NCI-H2196 (cell line): ENCODE measurements at regions not wholly inside any gene's neighbourhood (a gene's known extent, or its start where the extent isn't known, plus 50 kb on each side); places are given as distances from the start of the nearest gene placed in this dataset.

Experiments
- DNase-seq: peaks from one replicate; lab custom pipeline; 2025; ENCODE audit not compliant: unreplicated experiment; lab: John Stamatoyannopoulos, UW

DNA sequence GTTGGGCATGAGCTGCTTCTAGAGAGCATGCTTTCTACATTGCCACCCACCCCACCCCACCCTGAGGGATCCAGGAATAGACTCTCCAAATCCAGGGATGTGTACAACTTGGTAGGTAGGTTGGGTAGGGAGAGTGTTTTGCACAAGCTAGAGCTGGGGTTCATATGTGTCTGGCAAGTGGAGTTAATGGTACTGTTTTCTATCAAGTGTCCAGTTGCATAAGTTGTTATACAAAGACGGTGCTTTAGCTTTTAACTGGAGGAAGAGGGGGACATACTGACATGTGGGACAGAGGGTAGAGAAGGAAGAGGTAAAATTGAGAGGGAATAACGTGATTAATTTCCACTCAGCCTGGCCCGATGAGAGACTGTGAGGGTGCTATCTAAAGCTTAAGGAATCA is 51.0 kb upstream of the TNC start:
- no peak for DNase-seq

DNA sequence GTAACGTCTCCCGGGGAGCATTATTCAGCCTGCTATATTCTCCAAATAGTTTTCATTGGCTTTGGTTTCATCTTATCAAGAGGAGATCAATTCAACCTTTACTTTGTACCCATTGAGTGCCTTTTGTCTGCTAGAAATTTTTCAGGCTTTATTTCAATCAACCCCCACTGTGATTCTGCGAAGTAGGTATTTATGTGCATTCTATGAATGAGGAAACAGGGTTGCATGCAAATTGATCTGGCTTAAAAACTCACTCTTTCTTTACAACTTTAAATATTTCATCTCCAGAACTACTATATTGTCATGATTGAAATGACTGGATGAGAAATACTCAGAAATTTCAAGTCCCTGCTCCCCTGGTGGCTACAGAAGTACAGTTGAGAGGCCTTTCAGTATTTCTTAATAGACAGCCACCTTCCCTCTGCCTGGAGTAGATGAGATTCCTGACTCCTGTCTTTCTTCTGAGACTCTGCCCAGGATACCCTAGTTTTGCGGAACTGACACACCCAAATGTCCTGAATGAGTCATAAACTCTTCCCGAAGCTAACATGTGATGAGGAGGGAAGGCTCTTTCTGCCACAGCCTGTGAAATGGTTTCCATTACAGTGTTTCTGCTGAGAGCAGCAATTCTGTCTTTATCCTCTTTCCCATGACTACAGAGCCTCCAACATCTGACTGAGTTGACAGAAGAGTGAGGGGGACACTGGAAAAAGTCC is 52.6 kb upstream of the TNC start:
- DNase-seq, result no peak

DNA sequence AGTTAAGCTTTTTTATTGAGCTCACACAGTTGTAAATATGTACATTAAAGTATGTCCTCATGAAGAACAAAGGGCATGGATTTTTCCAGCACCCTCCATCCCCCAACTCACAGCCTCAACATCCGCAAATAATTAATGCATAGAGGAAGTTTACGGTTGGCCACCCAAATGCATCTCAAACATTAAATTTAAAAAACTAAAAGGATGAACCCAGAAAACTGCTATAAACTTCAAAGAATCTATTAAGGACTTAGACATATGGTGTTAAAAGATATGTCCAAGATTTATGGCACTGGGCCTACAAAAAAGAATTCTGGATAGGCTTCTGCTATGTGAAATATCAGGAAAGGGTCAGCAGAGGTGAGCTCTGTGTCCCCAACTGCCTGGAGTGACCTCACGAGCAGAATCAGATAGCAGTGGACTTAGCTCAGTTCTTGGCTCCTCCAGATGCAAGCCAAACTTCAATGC is 54.0 kb upstream of the TNC start:
- DNase-seq, result no peak

DNA sequence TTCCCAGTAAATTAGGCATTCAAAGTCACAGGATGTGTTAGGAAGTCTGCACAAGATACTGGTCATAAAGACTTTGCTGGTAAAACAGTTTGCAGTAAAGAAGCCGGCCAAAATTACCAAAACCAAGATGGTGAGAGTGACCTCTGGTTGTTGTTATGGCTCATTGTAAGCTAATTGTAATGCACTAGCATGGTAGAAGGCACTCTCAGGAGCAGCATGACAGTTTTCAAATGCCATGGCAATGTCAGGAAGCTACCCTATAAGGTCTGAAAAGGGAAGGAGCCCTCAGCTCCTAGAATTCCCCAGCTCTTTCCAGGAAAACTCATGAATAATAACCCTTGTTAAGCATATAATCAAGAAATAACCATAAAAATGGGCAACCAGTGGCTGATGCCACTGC is 64.3 kb upstream of the TNC start:
- DNase-seq, result no peak

DNA sequence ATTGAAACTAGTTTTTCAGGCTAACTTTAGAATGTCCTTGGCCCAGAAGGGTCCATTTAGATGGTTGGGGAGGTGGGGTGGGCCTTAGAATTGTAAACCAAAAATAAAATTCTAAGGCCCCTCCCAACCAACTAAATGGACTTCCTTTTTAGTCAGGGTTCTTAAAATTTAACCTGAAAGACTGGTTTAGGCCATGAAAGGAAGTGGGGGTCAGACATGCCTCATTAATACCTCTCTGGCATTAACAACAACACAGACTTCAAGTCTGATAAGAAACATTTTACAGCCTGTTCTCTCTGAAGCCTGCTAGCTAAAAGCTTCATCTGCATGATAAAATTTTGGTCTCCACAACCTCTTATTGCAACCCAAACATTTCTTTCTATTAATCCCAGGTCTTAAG is 65.5 kb upstream of the TNC start:
- no peak for DNase-seq

DNA sequence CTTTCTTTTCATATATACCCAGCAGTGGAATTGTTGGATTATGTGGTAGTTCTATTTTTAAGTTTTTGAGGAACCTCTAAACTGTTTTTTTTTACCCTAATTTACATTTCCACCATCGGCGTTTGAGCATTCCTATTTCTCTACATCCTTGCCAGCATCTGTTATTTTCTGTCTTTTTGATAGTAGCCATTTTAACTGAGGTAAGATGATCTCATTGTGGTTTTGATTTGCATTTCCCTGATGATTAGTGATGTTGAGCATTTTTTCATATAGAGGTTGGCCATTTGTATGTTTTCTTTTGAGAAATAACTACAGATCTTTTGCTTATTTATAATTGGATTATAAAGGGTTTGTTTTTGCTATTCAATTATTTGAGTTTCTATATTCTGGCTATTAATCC is 71.7 kb upstream of the TNC start:
- DNase-seq, result no peak

DNA sequence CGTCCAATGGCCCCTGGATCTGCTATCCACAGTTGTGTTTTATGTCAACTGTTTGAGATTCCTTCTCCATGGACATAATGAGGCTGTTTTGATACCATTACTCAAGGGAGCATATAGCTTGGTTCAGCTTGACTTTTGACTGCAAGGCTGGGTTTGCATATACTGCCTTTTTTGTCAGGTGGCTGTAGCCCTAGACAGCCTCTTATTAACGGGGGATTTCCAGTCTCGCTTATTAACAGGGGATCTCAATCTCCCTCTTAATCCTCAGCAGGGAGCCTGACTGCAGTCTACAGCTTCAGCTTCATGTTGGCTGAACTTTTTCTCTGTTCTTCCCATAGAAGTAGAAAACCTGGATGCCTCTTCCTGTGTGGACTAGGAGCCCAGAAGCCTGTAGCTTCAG is 73.7 kb upstream of the TNC start:
- no peak for DNase-seq

DNA sequence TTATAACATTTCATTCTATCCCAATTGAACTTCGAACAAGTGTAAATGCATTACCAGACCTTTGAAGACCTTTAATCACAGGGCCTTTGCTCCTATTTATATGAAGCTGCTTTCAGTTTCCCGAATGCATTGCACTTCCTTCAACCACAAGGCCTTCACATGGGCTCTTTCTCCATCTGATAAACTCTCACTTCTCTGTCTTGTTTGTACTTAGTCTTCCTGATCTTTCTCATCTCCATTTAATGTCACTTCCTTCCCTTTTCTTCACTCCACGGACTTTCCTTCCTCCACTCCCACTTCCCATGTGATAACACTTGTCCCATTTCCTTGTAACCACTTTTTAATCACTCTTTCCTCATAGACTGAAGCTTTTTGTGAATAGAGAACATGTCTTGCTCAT is 74.3 kb upstream of the TNC start:
- DNase-seq, result no peak

DNA sequence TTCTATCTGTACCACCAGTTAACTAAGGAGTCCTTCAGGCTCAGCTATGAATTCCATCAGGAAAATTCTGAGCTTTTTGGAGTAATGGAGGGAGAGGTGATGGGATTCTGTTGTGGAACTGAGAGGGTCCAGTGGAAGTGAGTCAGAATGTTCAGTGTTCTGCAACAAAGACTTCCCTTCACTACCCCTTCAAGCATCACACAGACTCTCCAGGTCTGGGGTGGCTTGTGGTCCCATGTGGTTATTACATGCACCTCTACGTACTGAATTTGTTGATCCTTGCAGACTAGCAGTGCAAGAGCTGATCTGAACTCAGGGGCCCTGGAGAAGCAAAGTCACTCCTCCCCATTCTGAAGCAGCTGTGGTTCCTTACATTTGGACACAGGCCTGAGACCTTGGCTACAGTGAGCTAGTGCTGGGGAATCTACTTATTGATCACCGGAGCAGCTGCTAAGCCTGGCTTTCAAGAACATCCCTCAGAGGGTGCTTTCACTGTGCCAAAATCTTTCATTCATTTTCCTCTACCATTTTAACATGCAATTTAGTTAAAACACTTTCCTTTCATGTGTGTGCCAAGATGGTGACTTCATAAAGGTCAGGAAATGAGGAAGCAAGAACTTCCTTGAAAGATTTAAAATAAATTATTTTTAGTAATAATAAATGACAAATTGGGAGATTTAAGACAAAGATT is 75.0 kb upstream of the TNC start:
- DNase-seq, result no peak

DNA sequence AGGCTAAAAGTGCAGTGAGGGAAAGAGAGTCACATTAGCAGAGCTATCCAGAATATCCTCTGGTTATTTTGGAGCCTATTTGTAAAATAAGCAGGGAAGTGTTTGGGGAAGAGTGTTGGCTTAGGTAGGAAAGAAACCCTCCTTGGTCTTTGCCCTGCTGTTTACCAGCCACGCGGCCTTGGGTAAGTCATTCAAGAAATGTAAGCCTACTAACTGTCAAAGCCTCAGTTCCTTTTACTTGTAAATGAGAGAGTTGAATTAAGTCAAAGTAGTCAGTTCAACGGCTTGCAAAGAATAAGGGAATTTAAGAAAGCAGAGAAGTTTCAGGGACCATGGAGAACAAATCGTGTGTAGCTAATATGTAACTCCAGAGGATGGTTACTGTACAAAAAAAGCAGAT is 75.8 kb upstream of the TNC start:
- DNase-seq, result no peak

DNA sequence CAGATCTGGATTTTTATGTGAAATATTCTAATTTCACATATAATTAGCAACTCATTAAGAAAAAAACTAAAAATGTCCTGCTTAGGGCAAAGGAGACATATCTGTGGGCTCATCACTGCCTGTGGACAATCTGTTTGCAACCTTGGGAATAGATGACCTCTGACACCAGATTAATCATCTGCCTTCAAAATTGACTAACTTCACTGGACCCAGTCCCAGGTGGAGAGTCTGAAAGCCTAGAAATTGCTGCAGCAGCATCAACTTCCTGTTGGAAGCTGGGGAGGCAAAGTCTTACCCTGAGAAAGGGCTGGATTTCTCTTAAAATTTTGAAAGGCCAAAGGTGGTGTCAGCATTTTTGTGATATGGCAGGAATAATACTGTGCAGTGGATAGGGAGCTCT is 76.3 kb upstream of the TNC start:
- no peak for DNase-seq

DNA sequence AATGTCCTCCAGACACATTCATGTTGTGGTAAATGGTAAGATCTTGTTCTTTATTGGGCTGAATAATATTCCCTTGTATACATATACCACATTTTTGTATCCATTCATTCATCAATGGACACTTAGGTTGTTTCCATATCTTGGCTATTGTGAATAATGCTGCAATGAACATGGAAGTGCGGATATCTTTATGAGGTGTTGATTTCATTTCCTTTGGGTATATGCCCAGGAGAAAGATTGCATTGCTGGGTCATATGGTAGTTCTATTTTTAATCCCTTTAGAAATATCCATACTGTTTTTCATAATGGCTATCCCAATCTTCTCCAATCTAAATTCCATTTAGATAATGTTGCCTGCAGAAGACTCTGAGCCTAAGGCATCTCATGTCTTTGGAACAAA is 78.0 kb upstream of the TNC start:
- no peak for DNase-seq

DNA sequence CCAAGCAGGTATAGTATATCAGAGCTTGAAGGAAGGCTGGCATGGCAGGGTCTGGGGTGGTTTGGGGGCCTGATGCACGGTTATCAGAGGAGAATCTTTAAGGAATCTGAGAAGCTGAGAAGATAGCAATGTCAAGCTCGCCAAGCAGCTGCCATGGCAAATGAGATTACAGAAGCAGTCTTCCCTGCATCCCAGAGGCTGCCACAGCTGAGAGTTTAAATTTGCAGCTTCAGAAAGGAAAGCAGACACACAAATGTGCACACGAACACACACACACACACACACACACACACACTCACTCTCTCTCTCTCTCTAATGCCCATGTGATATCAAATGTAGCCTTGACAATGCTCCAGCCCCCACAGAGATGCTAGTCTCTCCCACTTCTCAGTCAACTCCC is 79.0 kb upstream of the TNC start:
- DNase-seq, result no peak

DNA sequence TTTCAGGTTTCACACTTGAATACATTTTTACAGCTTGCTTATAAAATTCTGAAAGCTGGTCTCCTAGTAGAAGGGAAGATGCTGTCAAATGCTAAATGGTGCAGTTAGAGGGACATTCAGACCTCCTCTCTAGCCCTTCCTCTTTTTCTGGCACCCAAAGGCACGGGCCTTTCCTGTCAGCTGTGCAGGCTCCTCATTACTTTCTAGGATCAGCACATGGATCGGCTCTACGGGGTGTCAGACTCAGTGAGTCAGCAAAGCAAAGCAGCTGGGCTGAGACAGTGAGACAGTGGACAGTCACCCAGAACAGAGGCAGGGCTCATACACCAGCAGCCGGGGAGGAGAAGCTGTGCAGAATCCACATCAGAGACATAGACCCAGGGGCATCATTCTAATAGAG is 80.0 kb upstream of the TNC start:
- no peak for DNase-seq

DNA sequence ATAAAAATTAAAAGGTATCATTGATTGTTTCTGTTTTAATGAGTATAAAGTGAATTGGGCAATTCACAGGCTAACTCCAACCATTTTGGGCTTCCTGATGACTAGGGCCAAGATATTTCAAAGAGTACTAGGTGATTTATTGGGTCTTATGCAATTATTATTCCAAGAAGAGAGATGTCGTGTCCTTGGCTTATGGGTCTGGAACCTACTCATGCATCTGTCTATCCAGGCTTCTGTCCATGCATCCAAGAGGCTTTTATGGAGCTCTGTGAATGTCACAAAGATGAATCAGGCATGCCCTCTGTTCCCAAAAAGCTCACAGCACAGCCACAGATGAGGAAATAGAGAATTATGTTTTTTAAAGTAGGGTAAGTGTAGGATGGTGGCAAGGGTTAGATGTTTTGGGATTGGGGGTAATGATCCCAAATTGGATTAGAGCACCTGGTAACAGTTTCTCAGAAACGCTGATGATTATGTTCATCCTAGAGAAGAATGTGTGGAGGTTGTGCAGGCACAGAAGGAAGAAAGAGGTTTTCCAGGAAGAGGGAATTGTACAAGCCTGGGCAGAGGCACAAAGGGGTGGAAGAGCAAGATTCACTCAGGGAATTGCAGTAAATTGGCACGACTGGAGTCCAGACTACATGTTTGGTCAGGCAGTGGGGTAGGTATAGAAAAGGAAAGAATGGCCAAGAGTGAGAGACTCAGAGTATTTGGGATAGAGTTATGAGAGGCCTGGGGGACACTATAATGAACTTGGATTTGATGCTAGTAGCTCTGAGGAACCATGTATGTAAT is 83.0 kb upstream of the TNC start:
- DNase-seq, result no peak

DNA sequence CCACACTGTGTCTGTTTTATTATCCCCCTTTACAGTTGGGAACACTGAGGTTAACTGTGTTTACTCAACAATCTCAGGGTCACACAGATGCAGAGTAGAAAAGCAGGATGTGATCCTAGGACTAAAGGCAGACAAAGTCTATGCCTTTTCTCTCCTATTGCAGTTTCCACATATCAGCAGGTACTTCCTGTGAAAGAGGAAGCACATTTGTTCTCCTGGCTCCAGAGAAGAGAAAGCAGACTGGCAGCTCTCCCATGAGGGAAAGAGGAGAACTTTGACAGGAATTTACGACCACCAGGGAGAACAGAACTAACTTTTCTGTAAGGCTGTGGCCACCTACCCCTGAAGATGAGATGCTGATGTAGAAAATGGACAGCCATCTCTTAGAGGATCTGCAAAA is 84.2 kb upstream of the TNC start:
- DNase-seq, result no peak

DNA sequence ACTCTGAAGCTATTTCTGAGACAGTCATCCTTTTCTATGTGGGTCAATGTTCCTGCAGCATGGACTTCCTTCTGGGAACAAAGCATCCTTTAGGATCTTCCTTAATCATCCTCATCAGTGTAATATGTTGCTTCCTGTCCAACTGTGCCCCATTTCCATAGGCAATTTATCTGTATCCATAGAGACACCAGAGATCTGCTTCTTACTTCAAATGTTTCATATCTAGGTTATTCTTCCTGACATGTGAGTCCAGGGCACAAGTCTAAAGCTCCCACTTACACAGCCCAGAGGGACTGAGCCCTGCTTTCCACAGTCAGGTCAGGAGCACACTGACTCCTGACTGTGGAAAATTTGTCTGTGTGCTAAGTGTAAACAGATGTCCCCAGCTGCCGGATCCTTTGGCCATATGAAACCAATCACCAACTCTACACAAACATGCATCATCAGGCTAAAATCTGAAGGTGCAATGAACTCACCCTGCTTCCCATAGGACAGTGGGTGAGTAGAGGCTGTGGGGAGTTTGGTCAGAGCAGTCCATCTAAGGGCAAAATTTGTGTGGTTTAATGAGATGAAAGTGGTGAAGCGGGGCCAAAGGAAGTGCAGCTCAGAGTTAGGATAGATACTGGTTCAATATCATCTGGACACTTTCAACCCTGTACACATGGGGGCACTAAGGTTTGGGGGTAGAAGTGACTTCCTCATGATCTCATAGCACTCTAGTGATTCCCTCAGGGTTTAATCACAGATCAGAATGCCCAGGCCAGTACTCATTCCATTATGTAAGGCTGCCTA is 85.2 kb upstream of the TNC start:
- no peak for DNase-seq

DNA sequence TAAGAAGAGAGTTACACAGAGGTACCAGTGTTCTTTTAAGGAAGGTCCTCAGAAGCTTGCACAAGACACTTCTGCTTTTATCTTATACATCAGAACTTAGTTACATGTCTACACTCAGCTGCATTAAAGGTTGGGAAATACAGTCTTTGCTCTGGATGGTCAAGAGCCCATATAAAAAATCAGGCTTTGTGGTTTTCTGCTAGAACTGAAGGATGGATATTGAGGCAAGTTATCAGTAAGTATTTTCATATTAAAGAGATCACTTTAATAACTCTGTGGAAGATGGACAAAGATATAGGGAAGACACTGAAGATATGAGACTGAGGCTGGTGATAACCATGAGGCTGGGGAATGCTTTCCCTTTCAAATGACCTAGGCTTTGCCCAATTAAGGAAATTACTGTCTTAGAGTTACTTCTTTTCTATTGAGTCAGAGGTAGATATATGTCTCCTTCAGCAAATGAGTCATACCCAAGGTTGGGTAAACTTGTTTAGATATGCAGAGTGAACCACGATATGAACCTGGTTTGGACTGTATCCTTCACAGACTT is 87.0 kb upstream of the TNC start:
- DNase-seq, result no peak

DNA sequence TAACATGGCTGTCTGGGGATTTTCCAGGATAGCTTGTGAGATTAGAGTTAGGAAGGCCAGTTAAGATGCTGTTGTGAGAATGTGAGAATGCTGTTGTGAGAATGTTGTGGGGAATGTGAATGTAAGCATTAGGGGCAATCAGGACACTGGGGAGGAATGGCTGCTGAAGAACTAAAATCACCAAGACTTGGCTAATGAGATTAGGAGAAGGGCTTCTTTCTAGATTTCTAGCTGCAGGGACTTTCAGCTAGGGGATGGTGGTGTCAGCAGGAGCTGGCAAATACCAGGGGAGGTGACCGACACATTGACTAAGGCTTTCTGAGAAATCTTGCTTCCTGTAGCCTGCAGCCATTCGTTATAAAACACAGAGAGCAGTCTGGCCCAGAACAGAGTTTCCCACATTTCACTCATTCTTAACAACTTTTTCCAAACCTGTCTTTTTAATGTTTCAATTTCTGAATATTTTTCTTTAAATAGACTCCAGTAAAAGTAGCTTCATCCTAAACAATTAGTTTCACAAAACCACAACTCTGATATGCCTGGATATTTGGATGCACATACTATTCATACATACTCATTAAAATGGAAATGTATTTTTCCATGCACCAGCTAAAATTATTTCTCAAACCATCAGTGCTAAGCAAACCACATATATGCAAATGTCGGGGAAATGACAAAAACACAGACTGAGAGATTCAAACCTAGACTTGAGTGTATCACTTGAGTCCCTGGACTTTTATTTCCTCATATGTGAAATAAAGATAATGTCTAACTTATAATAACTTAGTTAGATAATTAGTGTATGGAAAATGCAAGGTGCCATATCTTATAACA is 89.3 kb upstream of the TNC start:
- DNase-seq, result no peak

DNA sequence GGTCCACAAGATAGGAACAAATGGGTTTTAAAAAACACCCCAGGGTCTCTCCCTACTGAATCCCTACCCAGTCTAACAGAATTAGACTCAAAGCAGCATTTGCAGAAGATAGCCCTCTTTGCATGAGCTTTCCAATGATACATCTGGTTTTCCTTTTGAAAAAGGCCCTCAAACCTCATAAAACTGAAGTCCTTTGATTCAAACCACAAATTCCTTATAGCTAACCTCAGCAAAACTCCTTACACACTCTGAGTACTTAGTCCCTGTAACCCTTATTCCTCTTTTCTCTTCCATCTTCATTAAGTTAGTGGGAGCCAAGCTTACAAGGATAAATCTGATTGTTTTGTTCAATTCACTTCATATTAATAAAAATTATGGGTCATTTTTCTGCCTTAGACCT is 90.5 kb upstream of the TNC start:
- no peak for DNase-seq
